ENCODE measurements at regions not wholly inside any gene's neighbourhood (a gene's known extent, or its start where the extent isn't known, plus 50 kb on each side); places are given as distances from the start of the nearest gene placed in this dataset.

- TF ChIP-seq CTCF (IDR thresholded peaks at IDR 0.05; ENCODE audit: extremely low read depth in 1 of 2, insufficient read depth in 1 of 2, low read depth in 1 of 2, low read length in 2 of 2) (no peak), POLR2A (IDR thresholded peaks at IDR 0.05; ENCODE audit: low read depth, low read length) (no peak), EZH2 (IDR thresholded peaks at IDR 0.05; ENCODE audit: borderline replicate concordance, low read depth, low read length, severe bottlenecking) (no peak)
Observed at GRCh38 chr2:103233691-103234090, 471.9 kb downstream of the TMEM182 start.

Measured in endothelial cell of umbilical vein (primary cell).